ENCODE measurements at regions not wholly inside any gene's neighbourhood (a gene's known extent, or its start where the extent isn't known, plus 50 kb on each side); places are given as distances from the start of the nearest gene placed in this dataset.

DNA sequence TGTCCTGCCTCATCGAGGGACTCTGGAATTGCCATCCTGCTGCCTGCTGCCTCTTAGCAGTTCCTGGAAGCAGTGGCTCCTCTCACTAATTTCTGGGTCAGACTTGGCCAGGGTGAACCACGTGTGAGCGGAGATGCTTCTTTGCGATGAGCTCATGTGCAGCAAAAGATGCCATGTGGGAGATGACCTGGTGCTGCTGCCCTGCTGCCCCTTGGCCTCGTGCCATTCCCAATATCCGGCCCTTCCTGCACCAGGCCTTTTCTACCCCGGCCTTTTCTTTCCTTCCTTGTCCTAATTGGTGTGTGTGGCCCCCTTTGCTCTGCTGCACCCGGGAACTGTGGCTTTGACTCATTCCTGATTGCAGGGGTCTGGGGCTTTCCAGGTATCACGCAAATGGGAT is 296.9 kb upstream of the HS6ST1 start:
- TF ChIP-seq, protein P1, sequence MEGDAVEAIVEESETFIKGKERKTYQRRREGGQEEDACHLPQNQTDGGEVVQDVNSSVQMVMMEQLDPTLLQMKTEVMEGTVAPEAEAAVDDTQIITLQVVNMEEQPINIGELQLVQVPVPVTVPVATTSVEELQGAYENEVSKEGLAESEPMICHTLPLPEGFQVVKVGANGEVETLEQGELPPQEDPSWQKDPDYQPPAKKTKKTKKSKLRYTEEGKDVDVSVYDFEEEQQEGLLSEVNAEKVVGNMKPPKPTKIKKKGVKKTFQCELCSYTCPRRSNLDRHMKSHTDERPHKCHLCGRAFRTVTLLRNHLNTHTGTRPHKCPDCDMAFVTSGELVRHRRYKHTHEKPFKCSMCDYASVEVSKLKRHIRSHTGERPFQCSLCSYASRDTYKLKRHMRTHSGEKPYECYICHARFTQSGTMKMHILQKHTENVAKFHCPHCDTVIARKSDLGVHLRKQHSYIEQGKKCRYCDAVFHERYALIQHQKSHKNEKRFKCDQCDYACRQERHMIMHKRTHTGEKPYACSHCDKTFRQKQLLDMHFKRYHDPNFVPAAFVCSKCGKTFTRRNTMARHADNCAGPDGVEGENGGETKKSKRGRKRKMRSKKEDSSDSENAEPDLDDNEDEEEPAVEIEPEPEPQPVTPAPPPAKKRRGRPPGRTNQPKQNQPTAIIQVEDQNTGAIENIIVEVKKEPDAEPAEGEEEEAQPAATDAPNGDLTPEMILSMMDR (IDR thresholded peaks at IDR 0.05; ENCODE audit: low read depth, low read length, missing input control), result no peak
- no peak for TF ChIP-seq GABPA (IDR thresholded peaks at IDR 0.05 in 1 of 2, conservative IDR thresholded peaks at IDR 0.05 in 1 of 2)
- no peak for TF ChIP-seq YY1 (IDR thresholded peaks at IDR 0.05)
- TF ChIP-seq FOXA1 (IDR thresholded peaks at IDR 0.05), result no peak
- TF ChIP-seq FOXA2 (IDR thresholded peaks at IDR 0.05), result no peak

Measured in liver (tissue), 3 donors.